Esophagus mucosa (tissue), 1 donor: ENCODE measurements at regions not wholly inside any gene's neighbourhood (a gene's known extent, or its start where the extent isn't known, plus 50 kb on each side); places are given as distances from the start of the nearest gene placed in this dataset.

Experiments
- ATAC-seq: fragments of 200-7000 bp; cut with Tn5 transposase; one replicate; pipeline ENCODE4 v1.9.1; 2020
- donor health status: DM: yes; HTN: yes; CAD: no.

- no peak for ATAC-seq
Measured at GRCh38 chr4:23392860-23393458, 496.9 kb downstream of the PPARGC1A start.

- no peak for ATAC-seq
Measured at GRCh38 chr4:23390246-23390645, 499.6 kb downstream of the PPARGC1A start.

GRCh38 chr4:23388699-23389395 lies 501.0 kb downstream of the PPARGC1A start:
- ATAC-seq = no peak

GRCh38 chr4:23388255-23388654 lies 501.6 kb downstream of the PPARGC1A start:
- ATAC-seq = no peak

- no peak for ATAC-seq
Measured at GRCh38 chr4:23384741-23385140, 505.1 kb downstream of the PPARGC1A start.

GRCh38 chr4:23382879-23383278 lies 507.0 kb downstream of the PPARGC1A start:
- no peak for ATAC-seq

- no peak for ATAC-seq
Measured at GRCh38 chr4:23374259-23374658, 515.6 kb downstream of the PPARGC1A start.

GRCh38 chr4:23373261-23373660 lies 516.6 kb downstream of the PPARGC1A start:
- ATAC-seq = peak; percentile 45

GRCh38 chr4:23371533-23371932 lies 518.3 kb downstream of the PPARGC1A start:
- ATAC-seq = no peak

- ATAC-seq = no peak
Measured at GRCh38 chr4:23369331-23369730, 520.5 kb downstream of the PPARGC1A start.

GRCh38 chr4:23368081-23368697 lies 521.7 kb downstream of the PPARGC1A start:
- no peak for ATAC-seq

- no peak for ATAC-seq
Measured at GRCh38 chr4:23366557-23366906, 523.3 kb downstream of the PPARGC1A start.

- no peak for ATAC-seq
Measured at GRCh38 chr4:23365871-23366556, 523.8 kb downstream of the PPARGC1A start.

- ATAC-seq = no peak
Measured at GRCh38 chr4:23365086-23365485, 524.8 kb downstream of the PPARGC1A start.

GRCh38 chr4:23364167-23364566 lies 525.7 kb downstream of the PPARGC1A start:
- no peak for ATAC-seq

GRCh38 chr4:23361453-23361852 lies 528.4 kb downstream of the PPARGC1A start:
- ATAC-seq = no peak

- no peak for ATAC-seq
Measured at GRCh38 chr4:23360718-23361117, 529.1 kb downstream of the PPARGC1A start.

- ATAC-seq = no peak
Measured at GRCh38 chr4:23355258-23355657, 534.6 kb downstream of the PPARGC1A start.

GRCh38 chr4:23353200-23353599 lies 536.6 kb downstream of the PPARGC1A start:
- no peak for ATAC-seq

- ATAC-seq = no peak
Measured at GRCh38 chr4:23348789-23349498, 540.9 kb downstream of the PPARGC1A start.

- no peak for ATAC-seq
Measured at GRCh38 chr4:23337292-23337691, 552.6 kb downstream of the PPARGC1A start.

- peak; percentile 41 for ATAC-seq
Measured at GRCh38 chr4:23333946-23334878, 555.6 kb downstream of the PPARGC1A start.
